ENCODE measurements at regions not wholly inside any gene's neighbourhood (a gene's known extent, or its start where the extent isn't known, plus 50 kb on each side); places are given as distances from the start of the nearest gene placed in this dataset.

DNA sequence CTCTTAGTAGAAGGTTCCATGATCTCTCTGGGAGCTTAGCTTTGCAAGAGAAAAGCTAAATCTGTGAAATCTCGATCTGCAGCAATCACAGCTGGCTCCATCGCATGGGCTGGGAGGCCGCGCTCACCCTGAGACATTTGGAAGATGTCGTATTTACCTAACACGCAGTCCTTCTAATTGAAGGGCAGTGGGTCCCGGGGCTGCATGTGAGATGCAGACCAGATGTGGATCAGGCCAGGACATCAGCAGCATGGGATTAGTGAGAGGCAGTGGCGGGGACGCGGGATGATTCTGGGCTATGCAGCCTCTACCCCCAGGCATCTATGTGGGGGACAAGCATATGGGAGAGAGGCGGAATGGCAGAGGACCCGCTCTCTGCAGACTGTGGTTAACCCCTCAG is 312.4 kb upstream of the RTL1 start:
- H3K4me3 ChIP-seq, result no peak overlapping the region
- H3K27ac ChIP-seq (ENCODE audit: low read depth in 1 of 2, low read length in 1 of 2), result no peak overlapping the region
- H3K36me3 ChIP-seq (ENCODE audit: control insufficient read depth in 4 of 4, insufficient read depth in 4 of 4, low read length in 4 of 4), result no peaks in the 10 kb centered on the region
- ATAC-seq (ENCODE audit: insufficient read depth, low FRiP score), result no peak
- no peaks in the 10 kb centered on the region for H3K27me3 ChIP-seq (ENCODE audit: control insufficient read depth in 3 of 3, insufficient read depth in 3 of 3, low read length in 2 of 3)
- H3K4me1 ChIP-seq (ENCODE audit: control insufficient read depth in 5 of 5, insufficient read depth in 5 of 5, low read length in 5 of 5), result peaks cover 0 to 25% (median 6%) of the 10 kb centered on the region in 5 donors
- 71 to 84% methylated on average over 12 of the region's 12 CpGs for WGBS, 2 donors
- H3K9me3 ChIP-seq (ENCODE audit: control insufficient read depth in 4 of 4, insufficient read depth in 3 of 4, low read length in 3 of 4), result peaks cover 0 to 24% (median 0%) of the 10 kb centered on the region in 4 donors
- TF ChIP-seq, protein P1, sequence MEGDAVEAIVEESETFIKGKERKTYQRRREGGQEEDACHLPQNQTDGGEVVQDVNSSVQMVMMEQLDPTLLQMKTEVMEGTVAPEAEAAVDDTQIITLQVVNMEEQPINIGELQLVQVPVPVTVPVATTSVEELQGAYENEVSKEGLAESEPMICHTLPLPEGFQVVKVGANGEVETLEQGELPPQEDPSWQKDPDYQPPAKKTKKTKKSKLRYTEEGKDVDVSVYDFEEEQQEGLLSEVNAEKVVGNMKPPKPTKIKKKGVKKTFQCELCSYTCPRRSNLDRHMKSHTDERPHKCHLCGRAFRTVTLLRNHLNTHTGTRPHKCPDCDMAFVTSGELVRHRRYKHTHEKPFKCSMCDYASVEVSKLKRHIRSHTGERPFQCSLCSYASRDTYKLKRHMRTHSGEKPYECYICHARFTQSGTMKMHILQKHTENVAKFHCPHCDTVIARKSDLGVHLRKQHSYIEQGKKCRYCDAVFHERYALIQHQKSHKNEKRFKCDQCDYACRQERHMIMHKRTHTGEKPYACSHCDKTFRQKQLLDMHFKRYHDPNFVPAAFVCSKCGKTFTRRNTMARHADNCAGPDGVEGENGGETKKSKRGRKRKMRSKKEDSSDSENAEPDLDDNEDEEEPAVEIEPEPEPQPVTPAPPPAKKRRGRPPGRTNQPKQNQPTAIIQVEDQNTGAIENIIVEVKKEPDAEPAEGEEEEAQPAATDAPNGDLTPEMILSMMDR (IDR thresholded peaks at IDR 0.05; ENCODE audit: control extremely low read depth, extremely low read depth), result no peak
- DNase-seq, result peak; percentile 66 to 86 (median 80)
- H3K9ac ChIP-seq (ENCODE audit: insufficient read depth in 1 of 2, low read length in 2 of 2), result no peak overlapping the region

GRCh38 chr14:101216366-101217079 is 313.0 kb upstream of the RTL1 start:
- DNase-seq (peak in 1 of 3 donors; percentile 8), ATAC-seq (ENCODE audit: insufficient read depth, low FRiP score) (no peak)
- H3K4me1 ChIP-seq (ENCODE audit: control insufficient read depth in 5 of 5, insufficient read depth in 5 of 5, low read length in 5 of 5), result peaks cover 0 to 25% (median 6%) of the 10 kb centered on the region in 5 donors
- peaks cover 0 to 26% (median 0%) of the 10 kb centered on the region in 4 donors for H3K9me3 ChIP-seq (ENCODE audit: control insufficient read depth in 4 of 4, insufficient read depth in 3 of 4, low read length in 3 of 4)
- TF ChIP-seq, protein P1 (IDR thresholded peaks at IDR 0.05; ENCODE audit: control extremely low read depth, extremely low read depth), result no peak
- no peak overlapping the region for H3K4me3 ChIP-seq
- no peaks in the 10 kb centered on the region for H3K27me3 ChIP-seq (ENCODE audit: control insufficient read depth in 3 of 3, insufficient read depth in 3 of 3, low read length in 2 of 3)
- H3K9ac ChIP-seq (ENCODE audit: insufficient read depth in 1 of 2, low read length in 2 of 2), result no peak overlapping the region
- no peak overlapping the region for H3K27ac ChIP-seq (ENCODE audit: low read depth in 1 of 2, low read length in 1 of 2)
- H3K36me3 ChIP-seq (ENCODE audit: control insufficient read depth in 4 of 4, insufficient read depth in 4 of 4, low read length in 4 of 4), result no peaks in the 10 kb centered on the region
- WGBS, 2 donors, result 52 to 75% methylated on average over 9 of the region's 9 CpGs

DNA sequence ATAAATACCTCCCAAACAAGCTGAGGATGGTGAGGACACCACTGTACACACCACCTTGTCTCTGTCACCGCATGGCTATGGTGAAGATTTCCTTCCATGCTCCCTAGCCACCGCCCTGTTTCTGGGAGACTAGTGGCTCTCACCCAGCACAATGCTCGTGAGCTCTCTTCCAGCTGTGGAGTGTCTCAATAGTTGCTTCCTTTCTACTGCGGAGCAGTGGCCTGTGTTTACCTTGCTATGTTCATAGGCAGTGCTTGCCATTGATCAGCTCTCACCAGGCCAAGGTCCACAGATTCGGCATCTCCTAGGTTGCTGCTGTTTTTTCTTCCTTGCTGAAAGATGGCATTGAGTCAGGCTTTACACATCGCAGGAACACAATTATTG is 313.6 kb upstream of the RTL1 start:
- Histone ChIP-seq H3K27me3 (ENCODE audit: control insufficient read depth in 3 of 3, insufficient read depth in 3 of 3, low read length in 2 of 3) (no peaks in the 10 kb centered on the region), H3K4me3 (no peak overlapping the region), H3K4me1 (ENCODE audit: control insufficient read depth in 5 of 5, insufficient read depth in 5 of 5, low read length in 5 of 5) (peaks cover 0 to 30% (median 6%) of the 10 kb centered on the region in 5 donors), H3K36me3 (ENCODE audit: control insufficient read depth in 4 of 4, insufficient read depth in 4 of 4, low read length in 4 of 4) (no peaks in the 10 kb centered on the region), H3K9ac (ENCODE audit: insufficient read depth in 1 of 2, low read length in 2 of 2) (no peak overlapping the region), H3K9me3 (ENCODE audit: control insufficient read depth in 4 of 4, insufficient read depth in 3 of 4, low read length in 3 of 4) (peaks cover 0 to 25% (median 0%) of the 10 kb centered on the region in 4 donors), H3K27ac (ENCODE audit: low read depth in 1 of 2, low read length in 1 of 2) (no peak overlapping the region)
- DNase-seq, result peak in 1 of 3 donors; percentile 6
- 64 to 68% methylated on average over 6 of the region's 6 CpGs for WGBS, 2 donors
- TF ChIP-seq, protein P1 (IDR thresholded peaks at IDR 0.05; ENCODE audit: control extremely low read depth, extremely low read depth), result no peak
- ATAC-seq (ENCODE audit: insufficient read depth, low FRiP score), result no peak
